NCI-H2029 treated with DMSO at 0.1 percent for 48 hours (cell line): ENCODE measurements at regions not wholly inside any gene's neighbourhood (a gene's known extent, or its start where the extent isn't known, plus 50 kb on each side); places are given as distances from the start of the nearest gene placed in this dataset.
"Not testable (repeated sequence)": the region's sequence is repeated elsewhere in the genome, so short reads cannot be mapped to it uniquely, and the experiment has no call there.

Experiments
- DNase-seq: peaks from one replicate; lab custom pipeline; 2025; lab: John Stamatoyannopoulos, UW

DNA sequence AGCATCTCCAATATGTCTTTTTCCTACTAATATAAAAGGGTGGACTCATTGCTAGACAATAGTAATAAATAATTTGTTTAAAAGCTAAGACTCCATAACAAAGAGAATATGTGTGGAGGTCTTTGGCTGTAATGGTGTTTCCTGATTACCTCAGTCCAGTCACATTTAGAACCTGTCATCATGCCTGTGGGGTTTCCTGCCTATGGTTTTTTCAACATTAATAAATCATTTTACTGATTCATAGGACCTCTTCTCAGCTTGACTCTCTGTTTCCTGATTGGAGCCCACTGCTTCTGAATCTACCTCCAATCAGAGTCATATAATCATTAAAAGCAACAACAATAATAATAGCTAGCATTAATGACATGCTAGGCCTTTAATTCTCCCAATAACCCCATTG lies 52.4 kb upstream of the GNAI1 start:
- no peak for DNase-seq

GRCh38 chr7:80078886-80079285 lies 55.7 kb upstream of the GNAI1 start:
- DNase-seq, result no peak

DNA sequence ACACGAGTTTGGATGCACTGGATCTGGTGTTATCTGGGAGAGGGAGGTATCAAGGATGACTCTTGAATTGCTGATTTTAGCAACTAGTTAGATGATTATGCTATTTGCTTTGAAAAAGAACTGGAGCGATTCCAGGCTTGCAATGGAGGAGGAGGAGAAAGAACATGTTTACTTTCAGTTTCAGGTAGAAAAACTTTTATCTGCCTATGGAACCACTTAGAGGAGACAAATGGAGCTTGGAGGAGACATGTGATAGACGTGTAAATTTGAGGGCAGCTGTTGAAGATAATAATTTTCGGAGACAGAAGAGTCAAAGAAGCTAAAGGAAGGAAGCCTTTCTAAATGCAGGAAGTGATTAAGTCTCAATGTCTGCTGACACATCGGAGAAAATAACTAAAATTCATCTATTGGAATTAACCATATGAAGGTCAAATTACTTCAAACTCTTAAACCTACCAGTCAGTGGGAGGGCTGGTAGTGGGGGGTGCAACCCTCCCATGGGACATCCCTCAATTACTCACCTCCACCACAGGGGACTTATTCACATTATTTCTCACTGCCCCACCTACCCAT lies 56.4 kb upstream of the GNAI1 start:
- no peak for DNase-seq

DNA sequence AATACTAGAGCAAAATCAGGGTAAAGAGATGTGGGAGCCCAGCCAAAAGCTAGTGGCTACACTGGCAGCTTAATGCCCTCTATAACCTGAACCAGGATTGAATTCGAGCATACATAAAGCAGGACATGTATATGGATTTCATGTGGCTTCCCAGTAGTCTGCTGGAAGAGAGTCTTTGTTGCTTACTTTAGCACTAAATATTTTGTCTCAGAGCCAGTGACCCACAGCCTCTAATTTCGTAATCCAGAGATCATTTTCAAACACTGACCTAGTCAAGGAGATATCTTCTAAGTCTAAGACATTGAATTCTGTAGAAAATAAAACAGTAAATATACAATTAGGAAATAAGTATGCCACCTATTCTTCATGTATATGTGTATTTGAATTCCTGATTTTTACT lies 64.2 kb upstream of the GNAI1 start:
- DNase-seq, result no peak

DNA sequence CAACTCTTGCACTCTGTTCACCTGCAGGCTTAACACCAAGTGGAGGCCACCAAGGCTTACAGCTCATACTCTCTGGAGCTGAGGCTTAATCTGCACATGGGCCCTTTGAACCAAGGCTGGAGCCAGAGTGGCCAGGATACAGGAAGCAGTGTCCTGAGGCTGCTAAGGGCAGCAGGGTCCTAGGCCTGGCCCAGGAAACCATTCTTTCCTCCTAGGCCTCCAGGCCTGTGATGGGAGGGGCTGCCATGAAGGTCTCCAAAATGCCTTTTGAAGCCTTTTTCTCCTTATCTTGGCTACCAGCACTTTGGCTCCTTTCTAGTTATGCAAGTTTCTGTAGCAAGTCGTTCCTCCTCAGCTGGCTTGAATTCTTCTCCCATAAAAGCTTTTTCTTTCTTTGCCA lies 68.0 kb upstream of the GNAI1 start:
- DNase-seq, result no peak

- no peak for DNase-seq
Measured at GRCh38 chr7:80063834-80064233, 70.8 kb upstream of the GNAI1 start.

DNA sequence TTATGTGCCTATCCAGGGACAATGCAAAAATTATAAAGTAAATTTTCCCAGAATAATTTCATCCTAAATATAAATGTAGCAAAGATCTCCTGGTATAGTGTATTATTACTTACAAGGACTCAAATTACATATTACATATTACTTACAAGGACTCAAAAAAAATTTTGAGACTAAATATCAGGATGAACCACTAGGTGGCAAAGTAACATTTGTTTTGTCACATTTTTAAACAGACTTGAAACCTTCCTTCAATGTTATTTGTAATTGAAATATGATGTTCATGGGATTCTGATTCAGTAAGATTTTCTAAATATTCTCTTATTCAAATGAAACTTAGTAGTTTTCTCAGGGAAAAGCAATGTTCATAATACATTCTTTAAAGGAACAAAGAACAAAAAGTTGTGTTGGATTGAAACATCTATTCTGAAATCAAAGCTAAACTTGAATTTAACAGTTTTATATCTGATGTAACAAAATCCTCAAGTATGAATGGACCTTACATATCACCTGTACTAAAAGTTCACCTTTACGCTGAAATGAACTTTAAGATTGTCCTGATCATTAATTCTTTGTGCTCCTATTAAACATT lies 74.3 kb upstream of the GNAI1 start:
- DNase-seq, result peak; percentile 44

DNA sequence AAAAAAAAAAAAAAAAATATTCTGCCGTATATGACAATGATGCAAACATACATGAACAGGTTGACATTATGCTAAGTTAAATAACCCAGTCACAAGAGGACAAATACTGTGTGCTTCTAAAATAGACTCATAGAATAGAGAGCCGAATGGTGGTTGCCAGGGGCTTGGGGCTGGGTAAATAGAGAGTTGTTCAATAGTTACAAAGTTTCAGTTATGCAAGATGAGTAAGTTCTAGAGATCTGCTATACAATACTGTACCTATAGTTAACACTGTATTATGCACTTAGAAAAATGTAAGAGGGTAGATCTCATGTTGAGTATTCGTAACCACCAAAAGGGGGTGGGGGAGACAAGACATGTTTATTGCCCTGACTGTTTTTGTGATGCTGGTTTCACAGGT lies 77.1 kb upstream of the GNAI1 start:
- no peak for DNase-seq

GRCh38 chr7:80054356-80054755 lies 80.3 kb upstream of the GNAI1 start:
- no peak for DNase-seq

DNA sequence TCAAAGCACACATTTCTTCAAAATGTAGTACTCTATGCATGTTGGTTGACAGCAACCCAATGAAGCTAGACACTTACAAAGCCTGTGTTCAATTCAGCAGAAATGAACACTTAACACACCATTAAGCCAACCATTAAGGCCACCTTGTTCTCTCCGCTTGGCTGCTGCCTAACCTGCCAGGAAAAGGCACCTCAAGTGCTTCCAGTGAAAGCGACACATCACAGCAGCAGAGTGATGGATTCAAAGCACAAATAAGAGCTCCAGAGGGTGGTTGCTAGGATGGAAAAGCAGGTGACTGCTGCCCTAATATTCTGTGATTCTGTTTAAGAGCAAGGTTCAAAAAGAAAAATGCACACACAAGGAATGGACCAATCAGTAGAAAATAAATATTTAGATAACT lies 81.5 kb upstream of the GNAI1 start:
- peak; percentile 91 for DNase-seq

DNA sequence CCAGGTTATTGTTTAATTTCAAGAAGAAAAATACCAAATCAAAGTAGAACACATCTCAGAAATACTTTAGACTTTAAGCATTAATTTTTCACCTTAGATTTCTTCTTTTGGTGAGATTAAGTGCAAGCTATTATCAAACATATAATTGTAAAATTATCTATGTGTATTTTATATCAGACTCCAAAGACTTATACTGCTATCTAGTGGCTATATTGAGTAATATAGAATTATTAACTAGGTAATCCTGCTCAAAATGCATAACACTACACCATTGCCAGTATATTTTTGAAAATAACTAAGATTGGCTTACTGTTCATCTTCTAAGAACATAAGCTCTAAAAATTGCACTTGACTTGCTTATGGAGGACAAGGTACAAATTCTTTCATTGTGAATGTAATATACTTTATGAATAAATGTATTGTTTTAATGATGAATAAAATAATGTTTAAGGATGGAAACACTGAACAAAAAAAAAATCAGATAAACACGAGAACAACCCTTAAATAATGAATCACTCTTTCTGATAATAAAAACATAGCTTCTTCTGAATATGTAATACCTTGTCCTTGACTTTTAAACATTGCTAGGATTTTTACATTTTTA lies 86.7 kb upstream of the GNAI1 start:
- DNase-seq, result peak; percentile 34

DNA sequence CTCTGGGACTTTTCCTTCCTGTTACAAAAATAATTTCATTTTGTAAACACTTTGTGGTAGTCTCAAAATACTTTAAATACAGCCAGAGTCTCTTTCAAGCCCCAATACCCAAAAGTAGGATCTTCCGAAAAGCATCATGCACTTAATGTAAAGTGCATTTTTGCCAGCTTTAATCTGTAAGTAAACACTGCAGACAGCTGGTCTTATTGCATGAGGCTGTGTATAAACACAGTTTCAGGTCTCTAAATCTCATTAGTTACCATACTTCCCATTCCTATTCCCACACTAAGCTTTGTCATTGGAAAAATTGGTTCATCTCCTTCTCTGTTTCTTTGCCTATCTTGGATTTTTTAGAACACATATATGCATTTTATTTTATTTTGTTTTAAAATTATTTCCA lies 87.6 kb upstream of the GNAI1 start:
- DNase-seq, result no peak

GRCh38 chr7:80044796-80045195 lies 89.8 kb upstream of the GNAI1 start:
- DNase-seq, result no peak

- DNase-seq, result no peak
Measured at GRCh38 chr7:80040752-80041151, 93.9 kb upstream of the GNAI1 start.

DNA sequence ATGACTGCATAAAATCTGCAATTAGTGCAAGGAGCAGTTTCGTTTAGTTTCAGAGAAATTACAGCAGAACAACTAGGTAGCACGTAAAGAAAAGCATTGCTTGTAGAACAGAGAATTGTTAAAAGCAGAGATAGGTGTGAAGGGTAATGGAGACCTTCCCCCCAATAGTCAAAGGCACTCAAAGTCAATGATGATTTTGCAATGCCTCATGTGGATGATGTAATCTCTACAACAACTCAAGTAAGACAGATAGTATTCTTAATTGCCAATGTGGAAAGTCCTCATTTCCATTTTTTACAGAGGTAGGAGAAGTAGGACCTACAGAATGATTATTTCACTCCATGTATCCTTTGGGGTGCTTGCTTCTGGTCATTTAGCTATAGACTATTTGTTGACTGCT lies 94.3 kb upstream of the GNAI1 start:
- DNase-seq, result no peak

GRCh38 chr7:80039251-80039884 lies 95.3 kb upstream of the GNAI1 start:
- DNase-seq, result no peak

- DNase-seq, result no peak
Measured at GRCh38 chr7:80037689-80038088, 96.9 kb upstream of the GNAI1 start.

- no peak for DNase-seq
Measured at GRCh38 chr7:80036107-80036506, 98.5 kb upstream of the GNAI1 start.

GRCh38 chr7:80028717-80029116 lies 105.9 kb upstream of the GNAI1 start:
- DNase-seq, result no peak

GRCh38 chr7:80027611-80028173 lies 106.9 kb upstream of the GNAI1 start:
- peak; percentile 39 for DNase-seq

- DNase-seq, result no peak
Measured at GRCh38 chr7:80026766-80027165, 107.9 kb upstream of the GNAI1 start.

DNA sequence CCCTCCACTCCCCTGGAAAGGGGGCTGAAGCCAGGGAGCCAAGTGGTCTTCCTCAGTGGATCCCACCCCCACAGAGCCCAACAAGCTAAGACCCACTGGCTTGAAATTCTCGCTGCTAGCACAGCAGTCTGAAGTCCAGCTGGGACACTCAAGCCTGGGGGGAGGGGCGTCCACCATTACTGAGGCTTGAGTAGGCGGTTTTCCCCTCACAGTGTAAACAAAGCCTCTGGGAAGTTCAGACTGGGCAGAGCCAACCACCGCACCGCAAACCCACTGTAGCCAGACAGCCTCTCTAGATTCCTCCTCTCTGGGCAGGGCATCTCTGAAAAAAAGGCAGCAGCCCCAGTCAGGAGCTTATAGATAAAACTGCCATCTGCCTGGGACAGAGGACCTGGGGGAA lies 114.4 kb upstream of the GNAI1 start:
- DNase-seq, result not testable (repeated sequence)

GRCh38 chr7:80019809-80020207 lies 114.8 kb upstream of the GNAI1 start:
- not testable (repeated sequence) for DNase-seq
